ENCODE measurements at regions not wholly inside any gene's neighbourhood (a gene's known extent, or its start where the extent isn't known, plus 50 kb on each side); places are given as distances from the start of the nearest gene placed in this dataset.

GRCh38 chr12:131369094-131369845 is 341.6 kb upstream of the SFSWAP start:
- no peak overlapping the region for H3K4me3 ChIP-seq (ENCODE audit: low read depth, low read length)
- in situ Hi-C loops (cut with HindIII; ENCODE audit: low pct_ligation_motif_present, low sequenced_read_pairs) = no loop called here
- no peak for DNase-seq
- H3K27me3 ChIP-seq (replicated peaks) = no peaks in the 10 kb centered on the region
- no peak overlapping the region for H3K27ac ChIP-seq
- no peaks in the 10 kb centered on the region for H3K36me3 ChIP-seq (replicated peaks)
- no peak for TF ChIP-seq CTCF (IDR thresholded peaks at IDR 0.05; ENCODE audit: low read depth, low read length, missing control alignments)

DNA sequence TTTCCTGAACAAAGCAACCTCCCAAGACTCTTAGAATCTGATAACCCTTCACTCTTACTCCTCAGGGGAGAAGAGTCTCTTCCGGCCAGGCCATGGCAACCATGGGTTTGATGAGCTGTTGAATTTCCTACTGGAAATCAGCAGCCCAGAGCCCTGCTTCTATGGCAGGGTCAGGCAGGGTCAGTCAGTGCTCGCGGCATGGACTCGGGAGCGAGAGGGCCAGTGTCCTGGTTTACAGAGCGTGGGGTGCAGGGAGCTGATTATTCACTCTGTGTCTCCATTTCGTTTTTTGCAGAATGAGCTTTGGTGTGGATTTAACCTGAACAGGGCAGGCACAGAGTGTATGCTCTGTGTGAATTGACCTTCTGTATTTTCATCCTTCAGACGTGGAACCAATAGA is 340.6 kb upstream of the SFSWAP start:
- H3K4me3 ChIP-seq (ENCODE audit: low read depth, low read length) = no peak overlapping the region
- no peak overlapping the region for H3K27ac ChIP-seq
- TF ChIP-seq CTCF (IDR thresholded peaks at IDR 0.05; ENCODE audit: low read depth, low read length, missing control alignments) = no peak
- in situ Hi-C loops (cut with HindIII; ENCODE audit: low pct_ligation_motif_present, low sequenced_read_pairs) = no loop called here
- no peak for DNase-seq
- no peaks in the 10 kb centered on the region for H3K36me3 ChIP-seq (replicated peaks)
- H3K27me3 ChIP-seq (replicated peaks) = no peaks in the 10 kb centered on the region

DNA sequence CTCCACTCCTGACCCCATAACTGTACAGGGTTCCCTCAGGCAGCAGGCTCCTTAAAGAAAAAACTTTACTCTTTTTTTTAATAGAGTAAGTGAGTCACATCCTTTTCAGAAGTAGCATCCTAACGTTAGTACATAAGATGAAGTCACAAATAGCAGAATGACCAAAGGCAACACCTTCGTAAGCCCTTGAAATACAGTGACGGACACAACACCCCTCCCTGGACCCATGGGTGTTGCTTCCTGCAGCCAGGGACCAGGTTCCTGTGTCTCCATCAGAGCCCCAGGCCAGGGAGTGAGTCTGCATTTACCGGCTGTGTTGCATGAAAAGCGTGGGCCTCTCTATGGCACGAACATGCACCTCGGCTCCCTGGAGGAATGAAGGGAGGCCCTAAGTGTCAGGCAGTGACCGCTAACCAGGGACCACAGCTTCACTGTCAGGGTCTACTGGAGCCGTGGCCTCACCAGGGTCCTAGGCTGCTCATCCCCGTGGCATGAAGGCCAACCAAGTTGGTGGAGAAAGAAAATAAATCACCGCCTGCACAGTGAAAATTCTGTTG is 340.0 kb upstream of the SFSWAP start:
- Histone ChIP-seq H3K36me3 (replicated peaks) (no peaks in the 10 kb centered on the region), H3K27me3 (replicated peaks) (no peaks in the 10 kb centered on the region), H3K4me3 (ENCODE audit: low read depth, low read length) (no peak overlapping the region), H3K27ac (no peak overlapping the region)
- in situ Hi-C loops (cut with HindIII; ENCODE audit: low pct_ligation_motif_present, low sequenced_read_pairs) = no loop called here
- TF ChIP-seq CTCF (IDR thresholded peaks at IDR 0.05; ENCODE audit: low read depth, low read length, missing control alignments) = no peak
- DNase-seq = no peak

- TF ChIP-seq CTCF (IDR thresholded peaks at IDR 0.05; ENCODE audit: low read depth, low read length, missing control alignments) = no peak
- DNase-seq = no peak
- no peak overlapping the region for H3K4me3 ChIP-seq (ENCODE audit: low read depth, low read length)
- H3K27ac ChIP-seq = no peak overlapping the region
- in situ Hi-C loops (cut with HindIII; ENCODE audit: low pct_ligation_motif_present, low sequenced_read_pairs) = no loop called here
- no peaks in the 10 kb centered on the region for H3K36me3 ChIP-seq (replicated peaks)
- no peaks in the 10 kb centered on the region for H3K27me3 ChIP-seq (replicated peaks)
These were observed 339.3 kb upstream of the SFSWAP start for GRCh38 chr12:131371401-131372170.

- no peak for DNase-seq
- TF ChIP-seq CTCF (IDR thresholded peaks at IDR 0.05; ENCODE audit: low read depth, low read length, missing control alignments) = no peak
- Histone ChIP-seq H3K4me3 (ENCODE audit: low read depth, low read length) (no peak overlapping the region), H3K36me3 (replicated peaks) (no peaks in the 10 kb centered on the region), H3K27me3 (replicated peaks) (no peaks in the 10 kb centered on the region), H3K27ac (no peak overlapping the region)
- in situ Hi-C loops (cut with HindIII; ENCODE audit: low pct_ligation_motif_present, low sequenced_read_pairs) = no loop called here
These were observed 338.8 kb upstream of the SFSWAP start for GRCh38 chr12:131372171-131372475.

Measured in brain microvascular endothelial cell (primary cell).